ENCODE measurements at regions not wholly inside any gene's neighbourhood (a gene's known extent, or its start where the extent isn't known, plus 50 kb on each side); places are given as distances from the start of the nearest gene placed in this dataset.

GRCh38 chr2:44866152-44866551 lies 75.3 kb upstream of the SIX3 start:
- ATAC-seq (ENCODE audit: low FRiP score in 2 of 2) (no peak), DNase-seq (no peak)
- no peak overlapping the region for H3K27ac ChIP-seq
- no peaks in the 10 kb centered on the region for H3K36me3 ChIP-seq
- no peaks in the 10 kb centered on the region for H3K4me1 ChIP-seq
- no peaks in the 10 kb centered on the region for H3K27me3 ChIP-seq
- H3K9me3 ChIP-seq = no peaks in the 10 kb centered on the region
- WGBS, 2 donors = 79 to 88% methylated on average over 1 of the region's 1 CpG
- no peak overlapping the region for H3K4me3 ChIP-seq
- no peak for TF ChIP-seq POLR2A (IDR thresholded peaks at IDR 0.05)
- TF ChIP-seq EP300 (IDR thresholded peaks at IDR 0.05) = no peak
- no peak for TF ChIP-seq POLR2AphosphoS5 (IDR thresholded peaks at IDR 0.05)
- TF ChIP-seq CTCF (IDR thresholded peaks at IDR 0.05) = no peak

GRCh38 chr2:44869761-44870160 lies 71.7 kb upstream of the SIX3 start:
- 46 to 55% methylated on average over 5 of the region's 5 CpGs for WGBS, 2 donors
- TF ChIP-seq EP300 (IDR thresholded peaks at IDR 0.05) = no peak
- TF ChIP-seq CTCF (IDR thresholded peaks at IDR 0.05) = no peak
- TF ChIP-seq POLR2AphosphoS5 (IDR thresholded peaks at IDR 0.05) = no peak
- TF ChIP-seq POLR2A (IDR thresholded peaks at IDR 0.05) = no peak
- Histone ChIP-seq H3K27ac (no peak overlapping the region), H3K4me3 (no peak overlapping the region), H3K27me3 (no peaks in the 10 kb centered on the region), H3K4me1 (no peaks in the 10 kb centered on the region), H3K9me3 (peaks cover 0 to 3% (median 0%) of the 10 kb centered on the region in 4 donors), H3K36me3 (no peaks in the 10 kb centered on the region)
- ATAC-seq (ENCODE audit: low FRiP score in 2 of 2) = no peak
- no peak for DNase-seq

GRCh38 chr2:44877417-44877816 lies 64.1 kb upstream of the SIX3 start:
- Histone ChIP-seq H3K4me1 (no peaks in the 10 kb centered on the region), H3K27ac (no peak overlapping the region), H3K36me3 (no peaks in the 10 kb centered on the region), H3K9me3 (peaks cover 0 to 5% (median 0%) of the 10 kb centered on the region in 4 donors), H3K27me3 (no peaks in the 10 kb centered on the region), H3K4me3 (no peak overlapping the region)
- ATAC-seq (ENCODE audit: low FRiP score in 2 of 2) (no peak), DNase-seq (no peak)
- TF ChIP-seq EP300 (IDR thresholded peaks at IDR 0.05) (no peak), POLR2A (IDR thresholded peaks at IDR 0.05) (no peak), CTCF (IDR thresholded peaks at IDR 0.05) (no peak), POLR2AphosphoS5 (IDR thresholded peaks at IDR 0.05) (no peak)
- 67 to 89% methylated on average over 7 of the region's 7 CpGs for WGBS, 2 donors

- TF ChIP-seq CTCF (IDR thresholded peaks at IDR 0.05) = no peak
- TF ChIP-seq EP300 (IDR thresholded peaks at IDR 0.05) = no peak
- no peak for TF ChIP-seq POLR2A (IDR thresholded peaks at IDR 0.05)
- TF ChIP-seq POLR2AphosphoS5 (IDR thresholded peaks at IDR 0.05) = no peak
- no peaks in the 10 kb centered on the region for H3K27me3 ChIP-seq
- peaks cover 0 to 5% (median 0%) of the 10 kb centered on the region in 4 donors for H3K9me3 ChIP-seq
- H3K4me1 ChIP-seq = no peaks in the 10 kb centered on the region
- H3K36me3 ChIP-seq = no peaks in the 10 kb centered on the region
- DNase-seq = peak in 1 of 2 donors; percentile 58
- 72 to 77% methylated on average over 18 of the region's 18 CpGs for WGBS, 2 donors
- H3K4me3 ChIP-seq = no peak overlapping the region
- H3K27ac ChIP-seq = no peak overlapping the region
- no peak for ATAC-seq (ENCODE audit: low FRiP score in 2 of 2)
These were observed 62.0 kb upstream of the SIX3 start for GRCh38 chr2:44879269-44880124.

- no peak overlapping the region for H3K27ac ChIP-seq
- no peaks in the 10 kb centered on the region for H3K4me1 ChIP-seq
- WGBS, 2 donors = 58 to 66% methylated on average over 8 of the region's 8 CpGs
- H3K36me3 ChIP-seq = no peaks in the 10 kb centered on the region
- no peaks in the 10 kb centered on the region for H3K27me3 ChIP-seq
- no peak overlapping the region for H3K4me3 ChIP-seq
- TF ChIP-seq POLR2AphosphoS5 (IDR thresholded peaks at IDR 0.05) (no peak), CTCF (IDR thresholded peaks at IDR 0.05) (no peak), POLR2A (IDR thresholded peaks at IDR 0.05) (no peak), EP300 (IDR thresholded peaks at IDR 0.05) (no peak)
- DNase-seq (no peak), ATAC-seq (ENCODE audit: low FRiP score in 2 of 2) (no peak)
- H3K9me3 ChIP-seq = no peaks in the 10 kb centered on the region
These were observed 61.4 kb upstream of the SIX3 start for GRCh38 chr2:44880125-44880483.

All from upper lobe of left lung (tissue), 6 donors.